Activated CD8-positive, alpha-beta memory T cell treated with anti-CD3 and anti-CD28 coated beads, Interleukin-2, amount 50 U/mL, for 4 hours (primary cell): ENCODE measurements at regions not wholly inside any gene's neighbourhood (a gene's known extent, or its start where the extent isn't known, plus 50 kb on each side); places are given as distances from the start of the nearest gene placed in this dataset.
A peak's percentile ranks its signal among the peaks of the same experiment; 100 is the strongest.
"Not testable (repeated sequence)": the region's sequence is repeated elsewhere in the genome, so short reads cannot be mapped to it uniquely, and the experiment has no call there.

ENCODE experiments used
- DNase-seq: peaks from one replicate; pipeline ENCODE4 v3.0.0-alpha.2; 2020

- not testable (repeated sequence) for DNase-seq
Measured at GRCh38 chr10:91005276-91005675, 84.4 kb upstream of the ANKRD1 start.

- peak; percentile 60 for DNase-seq
Measured at GRCh38 chr10:91006001-91006751, 85.3 kb upstream of the ANKRD1 start.

- DNase-seq: no peak
Measured at GRCh38 chr10:91006752-91007346, 86.0 kb upstream of the ANKRD1 start.

GRCh38 chr10:91007655-91008054 lies 86.8 kb upstream of the ANKRD1 start:
- DNase-seq: no peak

GRCh38 chr10:91009121-91009520 lies 88.2 kb upstream of the ANKRD1 start:
- no peak for DNase-seq

GRCh38 chr10:91010952-91011351 lies 90.1 kb upstream of the ANKRD1 start:
- no peak for DNase-seq

GRCh38 chr10:91012502-91012901 lies 91.6 kb upstream of the ANKRD1 start:
- no peak for DNase-seq

GRCh38 chr10:91013985-91014384 lies 93.1 kb upstream of the ANKRD1 start:
- DNase-seq: no peak

GRCh38 chr10:91017198-91017597 lies 96.3 kb upstream of the ANKRD1 start:
- DNase-seq: no peak

GRCh38 chr10:91021901-91022300 lies 101.0 kb upstream of the ANKRD1 start:
- no peak for DNase-seq

GRCh38 chr10:91022390-91022789 lies 101.5 kb upstream of the ANKRD1 start:
- no peak for DNase-seq

GRCh38 chr10:91022924-91023699 lies 102.2 kb upstream of the ANKRD1 start:
- no peak for DNase-seq

GRCh38 chr10:91023700-91024398 lies 103.0 kb upstream of the ANKRD1 start:
- DNase-seq: no peak

- DNase-seq: no peak
Measured at GRCh38 chr10:91024541-91024940, 103.7 kb upstream of the ANKRD1 start.

- no peak for DNase-seq
Measured at GRCh38 chr10:91032611-91033206, 111.8 kb upstream of the ANKRD1 start.

GRCh38 chr10:91033324-91033950 lies 112.5 kb upstream of the ANKRD1 start:
- DNase-seq: no peak

GRCh38 chr10:91034042-91034441 lies 113.2 kb upstream of the ANKRD1 start:
- DNase-seq: no peak

GRCh38 chr10:91034494-91035159 lies 113.7 kb upstream of the ANKRD1 start:
- no peak for DNase-seq

- DNase-seq: no peak
Measured at GRCh38 chr10:91035650-91036292, 114.9 kb upstream of the ANKRD1 start.

GRCh38 chr10:91036807-91037411 lies 116.0 kb upstream of the ANKRD1 start:
- no peak for DNase-seq

- no peak for DNase-seq
Measured at GRCh38 chr10:91038971-91039370, 118.1 kb upstream of the ANKRD1 start.
